Right lobe of liver (tissue), 4 donors: ENCODE measurements at regions not wholly inside any gene's neighbourhood (a gene's known extent, or its start where the extent isn't known, plus 50 kb on each side); places are given as distances from the start of the nearest gene placed in this dataset.

Experiments
- POLR2A ChIP-seq: fragments of 450-650 bp; IDR thresholded peaks from one replicate; pipeline ENCODE4 v1.6.1; 2017; ENCODE audit warnings: antibody characterized with exemption, mild to moderate bottlenecking
- TF ChIP-seq, protein P1 (sequence below), 4 donors: fragments of 200-600 bp in 3 of 4; fragments of 450-650 bp in 1 of 4; IDR thresholded peaks; one replicate each; pipeline versions ENCODE4 v1.5.1 to v1.8.0; 2016 to 2022; ENCODE audit warnings: antibody characterized with exemption in 4 of 4, mild to moderate bottlenecking in 2 of 4
- donor health status: DM: no; HTN: no; CAD: no.
- donor health status: DM: no; HTN: no; CAD: no.
- donor health status: DM: no; HTN: yes; CAD: no.

DNA sequence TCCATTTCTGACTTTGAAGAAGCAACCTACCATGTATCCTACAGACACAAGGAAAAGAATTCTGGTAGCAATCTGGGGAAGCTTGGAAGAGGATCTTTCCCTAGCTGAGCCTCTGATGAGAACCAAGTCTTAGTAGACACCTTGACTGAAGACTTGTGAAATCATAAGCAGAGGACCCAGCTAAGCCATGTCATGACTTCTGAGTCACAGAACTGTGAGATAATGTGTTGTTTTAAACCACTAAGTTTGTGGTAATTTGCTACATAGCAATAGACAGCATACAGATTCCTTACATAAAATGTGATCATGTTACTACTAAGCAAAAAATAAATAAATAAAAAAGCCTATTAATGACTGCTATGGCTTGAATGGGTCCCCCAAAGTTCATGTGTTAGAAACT is 71.3 kb upstream of the ANKRD50 start:
- TF ChIP-seq, protein P1, sequence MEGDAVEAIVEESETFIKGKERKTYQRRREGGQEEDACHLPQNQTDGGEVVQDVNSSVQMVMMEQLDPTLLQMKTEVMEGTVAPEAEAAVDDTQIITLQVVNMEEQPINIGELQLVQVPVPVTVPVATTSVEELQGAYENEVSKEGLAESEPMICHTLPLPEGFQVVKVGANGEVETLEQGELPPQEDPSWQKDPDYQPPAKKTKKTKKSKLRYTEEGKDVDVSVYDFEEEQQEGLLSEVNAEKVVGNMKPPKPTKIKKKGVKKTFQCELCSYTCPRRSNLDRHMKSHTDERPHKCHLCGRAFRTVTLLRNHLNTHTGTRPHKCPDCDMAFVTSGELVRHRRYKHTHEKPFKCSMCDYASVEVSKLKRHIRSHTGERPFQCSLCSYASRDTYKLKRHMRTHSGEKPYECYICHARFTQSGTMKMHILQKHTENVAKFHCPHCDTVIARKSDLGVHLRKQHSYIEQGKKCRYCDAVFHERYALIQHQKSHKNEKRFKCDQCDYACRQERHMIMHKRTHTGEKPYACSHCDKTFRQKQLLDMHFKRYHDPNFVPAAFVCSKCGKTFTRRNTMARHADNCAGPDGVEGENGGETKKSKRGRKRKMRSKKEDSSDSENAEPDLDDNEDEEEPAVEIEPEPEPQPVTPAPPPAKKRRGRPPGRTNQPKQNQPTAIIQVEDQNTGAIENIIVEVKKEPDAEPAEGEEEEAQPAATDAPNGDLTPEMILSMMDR (IDR thresholded peaks at IDR 0.05), result no peak
- TF ChIP-seq POLR2A, result no peak
